Esophagus muscularis mucosa (tissue), 4 donors: ENCODE measurements at regions not wholly inside any gene's neighbourhood (a gene's known extent, or its start where the extent isn't known, plus 50 kb on each side); places are given as distances from the start of the nearest gene placed in this dataset.

Experiments
- DNase-seq: peaks from one replicate; pipeline ENCODE4 v3.0.0-alpha.2; 2017; ENCODE audit errors: extremely low spot score
- H3K27ac ChIP-seq, 4 donors: fragments of 200-600 bp; sonication (generic); replicated peaks in 1 of 4; 1 replicate in 3 of 4; 2 replicates in 1 of 4; pipeline ENCODE4 v1.5.1; 2016 to 2019; ENCODE audit warnings: mild to moderate bottlenecking in 1 of 4
- H3K27me3 ChIP-seq, 4 donors: fragments of 200-600 bp; sonication (generic); one replicate each; pipeline versions ENCODE4 v1.5.1 to v1.6.0; 2016 to 2019
- H3K36me3 ChIP-seq, 4 donors: fragments of 200-600 bp; sonication (generic); one replicate each; pipeline ENCODE4 v1.5.1; 2016 to 2019
- H3K4me1 ChIP-seq, 4 donors: fragments of 200-600 bp; sonication (generic); one replicate each; pipeline ENCODE4 v1.5.1; 2016 to 2019
- H3K4me3 ChIP-seq, 4 donors: fragments of 200-600 bp; sonication (generic); 1 replicate in 2 of 4; 2 replicates in 2 of 4; pipeline ENCODE4 v1.5.1; 2016 to 2019; ENCODE audit warnings: mild to moderate bottlenecking in 4 of 4, moderate library complexity in 1 of 4
- H3K9me3 ChIP-seq, 4 donors: fragments of 200-600 bp; sonication (generic); 1 replicate in 3 of 4; 2 replicates in 1 of 4; pipeline ENCODE4 v1.5.1; 2016 to 2019
- EP300 ChIP-seq: sonication (generic); formaldehyde crosslinking; IDR thresholded peaks from one replicate; pipeline ENCODE4 v1.6.1; 2017; ENCODE audit warnings: antibody characterized with exemption
- POLR2A ChIP-seq: fragments of 450-650 bp; IDR thresholded peaks from one replicate; pipeline ENCODE4 v1.6.1; 2017; ENCODE audit warnings: antibody characterized with exemption, moderate library complexity, mild to moderate bottlenecking, low read depth
- POLR2AphosphoS5 ChIP-seq, 2 donors: sonication (generic); formaldehyde crosslinking; IDR thresholded peaks; one replicate each; pipeline ENCODE4 v1.6.1; 2017; ENCODE audit warnings: antibody characterized with exemption in 2 of 2
- WGBS: methylation state at CpG from one replicate; pipeline ENCODE4 v1.1.5; 2018; 5-methylcytosine and 5-hydroxymethylcytosine counted together
- intact Hi-C: fragments of 100-400 bp; cut with DNase I; formaldehyde crosslinking; loops from one replicate; pipeline ENCODE4 v1.15.1; 2023
- TF ChIP-seq, protein P1 (sequence below), 3 experiments: fragments of 200-600 bp in 2 of 3; fragments of 450-650 bp in 1 of 3; sonication (generic) in 2 of 3; IDR thresholded peaks; one replicate each; pipeline ENCODE4 v1.5.1; 2017 to 2019; ENCODE audit warnings: antibody characterized with exemption in 3 of 3, mild to moderate bottlenecking in 2 of 3, moderate library complexity in 1 of 3

DNA sequence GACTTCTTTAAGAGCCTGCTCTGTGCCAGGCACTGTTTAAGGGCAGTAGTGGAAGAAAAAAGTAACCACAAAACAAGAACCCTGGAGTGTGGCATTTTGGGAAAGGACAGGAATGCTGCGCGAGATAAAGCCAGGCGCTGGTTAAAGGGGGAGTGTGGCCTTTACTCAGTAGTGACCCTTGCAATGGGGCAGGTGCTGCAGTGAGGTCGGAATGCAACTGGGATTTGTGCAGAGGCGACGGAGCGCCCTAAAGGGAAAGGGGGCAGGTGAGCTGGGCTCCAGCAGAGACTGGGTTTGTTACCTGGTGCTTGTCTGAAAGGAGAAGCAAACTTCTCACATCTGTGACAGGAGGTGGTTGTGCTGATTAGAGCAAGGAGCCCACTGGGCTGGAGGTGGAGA is 263.6 kb downstream of the ACTR3B start:
- intact Hi-C loops = no loop called here

DNA sequence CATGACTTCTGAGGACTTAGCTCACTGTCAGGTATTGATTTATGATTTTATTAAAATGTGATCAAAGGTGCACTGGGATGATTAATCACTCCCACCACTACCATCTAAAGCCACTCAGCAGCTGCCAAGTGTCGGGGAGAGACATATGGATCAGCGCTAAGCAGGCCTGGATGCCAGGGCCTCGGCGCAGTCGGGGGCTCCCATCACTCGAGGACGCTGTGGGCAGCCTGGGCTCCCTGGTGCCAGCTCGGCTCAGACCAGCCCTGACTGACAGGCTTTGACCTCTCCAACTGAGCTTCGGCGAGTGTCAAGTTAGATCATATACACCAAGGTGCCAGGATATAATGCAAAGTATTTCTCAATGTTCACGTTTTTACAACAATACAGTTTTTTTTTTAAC is 267.7 kb downstream of the ACTR3B start:
- H3K27ac ChIP-seq = no peak overlapping the region
- no peak overlapping the region for H3K4me3 ChIP-seq
- H3K27me3 ChIP-seq = peaks cover 0 to 8% (median 0%) of the 10 kb centered on the region in 4 donors
- DNase-seq = no peak
- H3K4me1 ChIP-seq = no peaks in the 10 kb centered on the region
- WGBS = 81% methylated on average over 11 of the region's 11 CpGs
- no peaks in the 10 kb centered on the region for H3K36me3 ChIP-seq
- TF ChIP-seq POLR2A (no peak), POLR2AphosphoS5 (IDR thresholded peaks at IDR 0.05) (no peak), EP300 (no peak)
- TF ChIP-seq, protein P1, sequence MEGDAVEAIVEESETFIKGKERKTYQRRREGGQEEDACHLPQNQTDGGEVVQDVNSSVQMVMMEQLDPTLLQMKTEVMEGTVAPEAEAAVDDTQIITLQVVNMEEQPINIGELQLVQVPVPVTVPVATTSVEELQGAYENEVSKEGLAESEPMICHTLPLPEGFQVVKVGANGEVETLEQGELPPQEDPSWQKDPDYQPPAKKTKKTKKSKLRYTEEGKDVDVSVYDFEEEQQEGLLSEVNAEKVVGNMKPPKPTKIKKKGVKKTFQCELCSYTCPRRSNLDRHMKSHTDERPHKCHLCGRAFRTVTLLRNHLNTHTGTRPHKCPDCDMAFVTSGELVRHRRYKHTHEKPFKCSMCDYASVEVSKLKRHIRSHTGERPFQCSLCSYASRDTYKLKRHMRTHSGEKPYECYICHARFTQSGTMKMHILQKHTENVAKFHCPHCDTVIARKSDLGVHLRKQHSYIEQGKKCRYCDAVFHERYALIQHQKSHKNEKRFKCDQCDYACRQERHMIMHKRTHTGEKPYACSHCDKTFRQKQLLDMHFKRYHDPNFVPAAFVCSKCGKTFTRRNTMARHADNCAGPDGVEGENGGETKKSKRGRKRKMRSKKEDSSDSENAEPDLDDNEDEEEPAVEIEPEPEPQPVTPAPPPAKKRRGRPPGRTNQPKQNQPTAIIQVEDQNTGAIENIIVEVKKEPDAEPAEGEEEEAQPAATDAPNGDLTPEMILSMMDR (IDR thresholded peaks at IDR 0.05) = no peak
- H3K9me3 ChIP-seq = no peaks in the 10 kb centered on the region
- intact Hi-C loops = no loop called here

More for the DNA sequence above, 263.6 kb downstream of the ACTR3B start:
- H3K9me3 ChIP-seq = no peaks in the 10 kb centered on the region
- H3K4me1 ChIP-seq = no peaks in the 10 kb centered on the region
- no peak for DNase-seq
- 83% methylated on average over 7 of the region's 7 CpGs for WGBS
- H3K27me3 ChIP-seq = peaks cover 0 to 19% (median 0%) of the 10 kb centered on the region in 4 donors
- TF ChIP-seq EP300 = no peak
- TF ChIP-seq POLR2AphosphoS5 (IDR thresholded peaks at IDR 0.05) = no peak
- TF ChIP-seq, protein P1 (IDR thresholded peaks at IDR 0.05) = no peak
- TF ChIP-seq POLR2A = no peak
- no peaks in the 10 kb centered on the region for H3K36me3 ChIP-seq
- no peak overlapping the region for H3K4me3 ChIP-seq
- H3K27ac ChIP-seq = no peak overlapping the region

DNA sequence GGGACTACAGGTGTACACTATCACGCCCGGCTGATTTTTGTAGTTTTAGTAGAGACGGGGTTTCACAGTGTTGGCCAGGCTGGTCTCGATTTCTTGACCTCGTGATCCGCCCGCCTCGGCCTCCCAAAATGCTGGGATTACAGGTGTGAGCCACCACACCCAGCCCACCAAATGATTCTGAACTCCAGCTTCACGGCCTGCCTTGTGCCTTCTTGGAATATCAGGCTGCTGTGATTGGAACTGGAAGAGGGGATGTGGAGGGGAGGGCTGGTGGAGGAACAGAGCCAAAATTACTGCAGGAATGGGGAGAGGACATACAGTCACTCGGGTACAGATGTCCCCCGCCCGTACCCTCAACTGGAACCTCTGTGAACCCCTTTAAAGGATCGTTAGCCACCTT is 268.4 kb downstream of the ACTR3B start:
- intact Hi-C loops = no loop called here
- Histone ChIP-seq H3K9me3 (no peaks in the 10 kb centered on the region), H3K27me3 (peaks cover 0 to 2% (median 0%) of the 10 kb centered on the region in 4 donors), H3K27ac (no peak overlapping the region), H3K36me3 (no peaks in the 10 kb centered on the region), H3K4me1 (no peaks in the 10 kb centered on the region), H3K4me3 (no peak overlapping the region)
- no peak for DNase-seq
- 78% methylated on average over 9 of the region's 13 CpGs for WGBS
- TF ChIP-seq, protein P1 (IDR thresholded peaks at IDR 0.05) = no peak
- TF ChIP-seq POLR2AphosphoS5 (IDR thresholded peaks at IDR 0.05) = no peak
- TF ChIP-seq POLR2A = no peak
- TF ChIP-seq EP300 = no peak

DNA sequence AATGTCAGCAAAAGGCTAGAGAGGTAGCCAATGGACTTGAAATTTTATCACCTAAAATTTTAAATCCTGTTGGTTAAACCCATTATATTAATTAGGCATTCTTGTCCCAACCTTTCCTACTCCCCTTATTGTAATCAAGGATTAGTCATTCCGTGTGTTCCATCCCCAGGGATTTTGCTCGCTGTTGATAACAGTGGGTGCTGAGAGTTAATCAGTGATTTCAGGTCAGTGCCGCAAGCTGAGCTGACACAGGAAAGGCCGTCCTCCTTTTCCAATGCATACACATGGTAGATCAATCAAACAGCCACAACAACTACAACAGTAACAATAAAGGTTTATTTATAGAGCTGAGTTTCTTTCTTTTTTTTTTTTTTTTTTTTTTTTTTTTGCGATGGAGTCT is 271.4 kb downstream of the ACTR3B start:
- Histone ChIP-seq H3K9me3 (no peaks in the 10 kb centered on the region), H3K27me3 (no peaks in the 10 kb centered on the region), H3K4me3 (no peak overlapping the region), H3K36me3 (no peaks in the 10 kb centered on the region), H3K4me1 (no peaks in the 10 kb centered on the region), H3K27ac (no peak overlapping the region)
- no peak for DNase-seq
- whole genome bisulfite sequencing = 74% methylated on average over 5 of the region's 5 CpGs
- TF ChIP-seq POLR2AphosphoS5 (IDR thresholded peaks at IDR 0.05) (no peak), EP300 (no peak), POLR2A (no peak)
- TF ChIP-seq, protein P1 (IDR thresholded peaks at IDR 0.05) = no peak
- intact Hi-C loops = no loop called here

DNA sequence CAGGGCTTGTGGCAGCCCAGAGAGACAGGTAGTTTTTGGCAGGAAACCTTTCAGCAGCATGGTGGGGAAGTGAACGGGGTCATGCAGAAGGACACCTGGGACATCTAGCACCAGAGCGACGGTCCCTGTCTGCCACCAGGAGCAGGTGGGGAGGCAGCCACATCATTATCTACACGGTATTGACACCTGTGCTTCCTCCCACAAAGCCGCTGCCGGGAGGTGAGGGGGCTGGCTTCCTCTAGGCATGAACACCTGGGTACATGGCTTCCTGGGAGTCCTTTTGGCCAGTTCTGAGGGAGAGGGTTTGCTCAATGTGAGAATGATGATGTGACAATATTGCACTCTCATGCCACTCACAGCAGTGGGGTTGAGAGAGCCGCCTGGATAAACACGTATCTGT is 275.2 kb downstream of the ACTR3B start:
- Histone ChIP-seq H3K9me3 (no peaks in the 10 kb centered on the region), H3K27ac (no peak overlapping the region), H3K27me3 (no peaks in the 10 kb centered on the region), H3K36me3 (no peaks in the 10 kb centered on the region), H3K4me1 (no peaks in the 10 kb centered on the region), H3K4me3 (no peak overlapping the region)
- DNase-seq = no peak
- TF ChIP-seq POLR2AphosphoS5 (IDR thresholded peaks at IDR 0.05) = no peak
- no peak for TF ChIP-seq EP300
- TF ChIP-seq, protein P1 (IDR thresholded peaks at IDR 0.05) = no peak
- no peak for TF ChIP-seq POLR2A
- 65% methylated on average over 6 of the region's 8 CpGs for WGBS
- intact Hi-C loops = no loop called here
